Prostate gland (tissue), 2 donors: ENCODE measurements at regions not wholly inside any gene's neighbourhood (a gene's known extent, or its start where the extent isn't known, plus 50 kb on each side); places are given as distances from the start of the nearest gene placed in this dataset.

Experiments used
- DNase-seq: peaks from one replicate; pipeline ENCODE4 v3.0.0-alpha.2; 2019; ENCODE audit warnings: low spot score
- H3K27ac ChIP-seq, 2 donors: fragments of 200-600 bp; sonication (generic); 2 replicates each; pipeline ENCODE4 v1.5.1; 2017 to 2019
- H3K27me3 ChIP-seq: fragments of 200-600 bp; sonication (generic); replicated peaks from 2 replicates; pipeline ENCODE4 v1.5.1; 2019; ENCODE audit not compliant: insufficient read depth
- H3K36me3 ChIP-seq, 2 donors: fragments of 200-600 bp; sonication (generic); 1 replicate in 1 of 2; 2 replicates in 1 of 2; pipeline versions ENCODE4 v1.5.1 to v1.8.1; 2017 to 2019
- H3K4me1 ChIP-seq: fragments of 200-600 bp; sonication (generic); replicated peaks from 2 replicates; pipeline ENCODE4 v1.5.1; 2019
- H3K4me3 ChIP-seq, 2 donors: fragments of 200-600 bp; sonication (generic); 2 replicates each; pipeline ENCODE4 v1.5.1; 2017 to 2019
- H3K9me3 ChIP-seq: fragments of 200-600 bp; sonication (generic); 2 replicates; pipeline ENCODE4 v1.5.1; 2017
- CTCF ChIP-seq, 4 experiments: fragments of 200-600 bp in 2 of 4; fragments of 450-650 bp in 2 of 4; sonication (generic) in 2 of 4; IDR thresholded peaks; 1 replicate in 3 of 4; 2 replicates in 1 of 4; pipeline ENCODE4 v1.5.1; 2016 to 2019; ENCODE audit warnings: antibody characterized with exemption in 4 of 4, mild to moderate bottlenecking in 2 of 4, moderate library complexity in 2 of 4
- POLR2A ChIP-seq: fragments of 450-650 bp; IDR thresholded peaks from one replicate; pipeline ENCODE4 v1.6.1; 2016; ENCODE audit warnings: antibody characterized with exemption, mild to moderate bottlenecking
- POLR2AphosphoS5 ChIP-seq: sonication (generic); formaldehyde crosslinking; IDR thresholded peaks from one replicate; pipeline ENCODE4 v1.6.1; 2017; ENCODE audit warnings: antibody characterized with exemption
- WGBS: methylation state at CpG from one replicate; pipeline ENCODE4 v1.1.5; 2018; 5-methylcytosine and 5-hydroxymethylcytosine counted together
- intact Hi-C: fragments of 100-400 bp; cut with DNase I; formaldehyde crosslinking; loops from one replicate; pipeline ENCODE4 v1.14.2; 2022

DNA sequence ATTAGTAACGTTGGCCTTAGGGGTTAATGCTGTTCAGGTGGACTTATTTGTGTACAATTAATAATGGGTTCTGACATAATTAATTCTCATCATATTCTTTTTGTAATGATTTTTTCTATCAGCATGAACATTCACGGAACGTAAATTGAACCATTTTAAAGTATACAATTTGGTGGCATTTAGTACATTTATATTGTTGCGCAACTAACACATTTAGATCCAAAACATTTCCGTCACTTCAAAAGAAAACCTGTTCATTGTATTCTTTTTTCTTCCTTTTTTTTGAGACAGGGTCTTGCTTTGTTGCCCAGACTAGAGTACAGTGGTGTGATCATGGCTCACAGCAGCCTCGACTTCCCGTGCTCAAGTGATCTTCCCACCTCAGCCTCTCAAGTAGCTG is 65.8 kb downstream of the BOD1L2 start:
- H3K36me3 ChIP-seq: no peaks in the 10 kb centered on the region
- intact Hi-C loops: no loop called here
- no peak overlapping the region for H3K27ac ChIP-seq
- DNase-seq: no peak
- H3K4me1 ChIP-seq: no peaks in the 10 kb centered on the region
- H3K27me3 ChIP-seq: no peaks in the 10 kb centered on the region
- H3K4me3 ChIP-seq: no peak overlapping the region
- H3K9me3 ChIP-seq: no peaks in the 10 kb centered on the region
- no peak for TF ChIP-seq POLR2A
- no peak for TF ChIP-seq CTCF (IDR thresholded peaks at IDR 0.05)
- no peak for TF ChIP-seq POLR2AphosphoS5
- WGBS: 87% methylated on average over 7 of the region's 7 CpGs

- Histone ChIP-seq H3K4me3 (no peak overlapping the region), H3K36me3 (no peaks in the 10 kb centered on the region), H3K4me1 (no peaks in the 10 kb centered on the region), H3K27me3 (no peaks in the 10 kb centered on the region), H3K27ac (no peak overlapping the region), H3K9me3 (no peaks in the 10 kb centered on the region)
- no peak for DNase-seq
- TF ChIP-seq CTCF (IDR thresholded peaks at IDR 0.05) (no peak), POLR2AphosphoS5 (no peak), POLR2A (no peak)
- WGBS: 97% methylated on average over 3 of the region's 3 CpGs
- intact Hi-C loops: no loop called here
Observed at GRCh38 chr18:57214976-57215375, 68.1 kb downstream of the BOD1L2 start.

DNA sequence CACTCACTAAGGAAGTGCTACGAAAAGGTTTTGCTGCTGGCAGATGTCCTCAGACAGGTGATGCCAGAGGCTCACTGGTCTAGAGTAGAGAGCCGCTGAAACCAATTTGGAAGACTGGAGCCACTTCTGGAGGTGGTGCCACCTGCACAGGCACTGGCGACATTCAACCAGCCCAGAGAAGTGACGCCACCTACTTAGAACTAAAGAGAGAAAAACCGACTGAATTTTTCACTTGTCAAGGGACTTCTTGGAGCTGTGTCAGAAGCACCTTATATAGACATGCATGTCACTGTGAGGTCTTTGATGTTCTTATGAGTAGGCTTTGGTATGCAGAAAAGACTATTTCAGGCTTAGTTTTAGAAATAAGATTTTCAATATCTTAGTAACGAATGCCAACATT is 71.4 kb downstream of the BOD1L2 start:
- TF ChIP-seq POLR2A (no peak), POLR2AphosphoS5 (no peak), CTCF (IDR thresholded peaks at IDR 0.05) (no peak)
- 83% methylated on average over 6 of the region's 6 CpGs for WGBS
- Histone ChIP-seq H3K4me3 (no peak overlapping the region), H3K9me3 (no peaks in the 10 kb centered on the region), H3K36me3 (no peaks in the 10 kb centered on the region), H3K4me1 (no peaks in the 10 kb centered on the region), H3K27ac (no peak overlapping the region), H3K27me3 (no peaks in the 10 kb centered on the region)
- intact Hi-C loops: no loop called here
- no peak for DNase-seq

DNA sequence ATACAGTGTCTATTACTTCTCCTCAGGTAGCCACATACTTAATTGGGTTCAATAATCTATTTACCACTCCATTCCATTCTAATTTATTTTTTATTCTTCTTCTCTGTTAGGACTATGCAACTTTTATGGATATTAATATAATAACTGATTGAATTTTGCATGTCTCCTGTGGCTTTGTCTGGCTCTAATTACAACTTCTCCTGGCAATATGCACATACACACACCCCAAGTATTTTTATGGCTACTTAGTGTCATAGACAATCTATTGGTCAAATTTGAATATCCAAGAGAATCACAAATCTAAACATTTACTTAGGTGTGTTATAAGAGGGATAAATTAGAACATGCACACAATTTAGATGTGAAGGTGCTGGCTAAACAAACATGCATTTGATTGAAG is 73.1 kb downstream of the BOD1L2 start:
- intact Hi-C loops: no loop called here
- no peaks in the 10 kb centered on the region for H3K9me3 ChIP-seq
- H3K27me3 ChIP-seq: no peaks in the 10 kb centered on the region
- no peaks in the 10 kb centered on the region for H3K36me3 ChIP-seq
- DNase-seq: no peak
- H3K4me1 ChIP-seq: no peaks in the 10 kb centered on the region
- H3K4me3 ChIP-seq: no peak overlapping the region
- no peak for TF ChIP-seq POLR2AphosphoS5
- TF ChIP-seq POLR2A: no peak
- TF ChIP-seq CTCF (IDR thresholded peaks at IDR 0.05): no peak
- no peak overlapping the region for H3K27ac ChIP-seq

DNA sequence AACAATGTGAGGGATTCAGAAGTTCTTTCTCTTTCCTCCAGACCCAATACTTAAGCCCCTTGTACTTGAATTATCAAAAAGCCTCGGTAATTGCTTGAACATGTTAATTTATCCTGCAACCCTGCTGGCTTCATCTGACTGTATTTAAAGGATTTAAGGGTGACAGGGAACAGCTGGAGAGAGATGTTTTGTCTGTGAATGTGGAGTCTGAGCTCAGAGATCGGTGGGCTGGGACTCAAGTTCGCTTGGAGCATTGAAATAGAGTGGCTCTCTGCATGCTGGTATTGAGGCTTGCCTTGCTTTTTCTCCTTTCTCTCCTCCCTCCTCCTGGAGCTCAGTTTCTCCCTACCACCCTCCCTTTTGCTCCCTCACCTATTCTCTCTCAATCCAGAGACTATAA is 73.6 kb downstream of the BOD1L2 start:
- no peak overlapping the region for H3K4me3 ChIP-seq
- no peak for DNase-seq
- H3K4me1 ChIP-seq: no peaks in the 10 kb centered on the region
- 19% methylated on average over 3 of the region's 3 CpGs for WGBS
- no peak overlapping the region for H3K27ac ChIP-seq
- no peaks in the 10 kb centered on the region for H3K27me3 ChIP-seq
- no peaks in the 10 kb centered on the region for H3K36me3 ChIP-seq
- no peaks in the 10 kb centered on the region for H3K9me3 ChIP-seq
- TF ChIP-seq POLR2A: no peak
- no peak for TF ChIP-seq POLR2AphosphoS5
- TF ChIP-seq CTCF (IDR thresholded peaks at IDR 0.05): no peak
- intact Hi-C loops: no loop called here
